Medulla oblongata (tissue), 1 donor: ENCODE measurements at regions not wholly inside any gene's neighbourhood (a gene's known extent, or its start where the extent isn't known, plus 50 kb on each side); places are given as distances from the start of the nearest gene placed in this dataset.

Experiments
- DNase-seq: peaks from one replicate; pipeline ENCODE4 v3.0.0-alpha.2; 2015; ENCODE audit errors: extremely low spot score

- DNase-seq, result no peak
Measured at GRCh38 chr5:68352166-68352565, 136.6 kb downstream of the PIK3R1 start.

GRCh38 chr5:68353605-68354004 lies 138.0 kb downstream of the PIK3R1 start:
- no peak for DNase-seq

- DNase-seq, result no peak
Measured at GRCh38 chr5:68354315-68354714, 138.8 kb downstream of the PIK3R1 start.

- DNase-seq, result no peak
Measured at GRCh38 chr5:68356216-68356615, 140.7 kb downstream of the PIK3R1 start.

- DNase-seq, result no peak
Measured at GRCh38 chr5:68356623-68357022, 141.1 kb downstream of the PIK3R1 start.

- no peak for DNase-seq
Measured at GRCh38 chr5:68359699-68360098, 144.1 kb downstream of the PIK3R1 start.

- no peak for DNase-seq
Measured at GRCh38 chr5:68362331-68362730, 146.8 kb downstream of the PIK3R1 start.

- DNase-seq, result no peak
Measured at GRCh38 chr5:68365889-68366288, 150.3 kb downstream of the PIK3R1 start.

- DNase-seq, result no peak
Measured at GRCh38 chr5:68367287-68367686, 151.7 kb downstream of the PIK3R1 start.

- no peak for DNase-seq
Measured at GRCh38 chr5:68367717-68368116, 152.2 kb downstream of the PIK3R1 start.

- no peak for DNase-seq
Measured at GRCh38 chr5:68368311-68369022, 152.9 kb downstream of the PIK3R1 start.

- DNase-seq, result no peak
Measured at GRCh38 chr5:68369023-68369359, 153.4 kb downstream of the PIK3R1 start.

- DNase-seq, result no peak
Measured at GRCh38 chr5:68369457-68370125, 154.0 kb downstream of the PIK3R1 start.

GRCh38 chr5:68370196-68370595 lies 154.6 kb downstream of the PIK3R1 start:
- no peak for DNase-seq

- DNase-seq, result no peak
Measured at GRCh38 chr5:68371607-68372006, 156.1 kb downstream of the PIK3R1 start.

- DNase-seq, result no peak
Measured at GRCh38 chr5:68372161-68372560, 156.6 kb downstream of the PIK3R1 start.

GRCh38 chr5:68373050-68373449 lies 157.5 kb downstream of the PIK3R1 start:
- DNase-seq, result no peak

- no peak for DNase-seq
Measured at GRCh38 chr5:68374796-68375518, 159.4 kb downstream of the PIK3R1 start.

- no peak for DNase-seq
Measured at GRCh38 chr5:68375540-68375939, 160.0 kb downstream of the PIK3R1 start.

- no peak for DNase-seq
Measured at GRCh38 chr5:68376935-68377334, 161.4 kb downstream of the PIK3R1 start.

GRCh38 chr5:68377733-68378132 lies 162.2 kb downstream of the PIK3R1 start:
- DNase-seq, result no peak

GRCh38 chr5:68378204-68378820 lies 162.8 kb downstream of the PIK3R1 start:
- DNase-seq, result no peak
